ENCODE measurements at regions not wholly inside any gene's neighbourhood (a gene's known extent, or its start where the extent isn't known, plus 50 kb on each side); places are given as distances from the start of the nearest gene placed in this dataset.

DNA sequence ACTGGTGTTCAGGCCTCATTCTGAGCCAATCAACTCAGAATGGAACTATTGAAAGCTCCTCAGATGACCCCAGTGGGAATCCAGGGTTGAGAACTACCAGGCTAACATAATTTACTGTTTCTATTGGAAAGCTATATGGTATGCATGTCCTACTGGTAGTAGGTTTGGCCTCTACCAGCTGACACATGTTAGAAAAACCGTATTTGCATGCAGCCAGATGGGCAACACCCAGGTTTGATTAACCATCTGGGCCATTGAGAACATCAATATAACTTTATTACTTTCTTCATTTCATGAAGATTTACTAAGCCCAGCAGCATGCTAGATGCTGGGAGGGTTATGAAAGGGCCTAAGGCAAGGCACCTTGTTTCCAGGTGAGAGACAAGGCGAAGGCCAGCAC, 181.4 kb upstream of the PARP11 start:
- no peak for DNase-seq (ENCODE audit: low read depth in 2 of 2, low spot score in 1 of 2)

DNA sequence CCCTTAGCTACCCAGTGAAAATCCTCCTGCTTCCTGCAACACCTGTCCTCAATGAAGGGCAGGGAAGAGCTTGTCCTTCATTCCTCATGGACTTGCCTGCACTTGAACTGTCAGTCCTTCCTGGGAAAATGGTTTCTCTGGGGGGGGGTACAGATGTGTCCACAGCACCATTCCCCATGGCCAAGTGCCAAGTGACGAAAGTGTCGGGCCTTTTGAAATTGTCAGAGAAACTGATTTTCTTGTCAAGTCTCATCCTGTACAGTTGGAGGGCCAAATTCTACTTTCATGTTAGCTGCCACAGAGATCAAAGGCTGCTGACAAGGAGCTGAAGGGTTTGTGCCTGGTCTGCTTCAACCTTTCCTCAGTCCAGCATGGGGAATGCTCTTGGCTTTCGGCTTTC, 179.5 kb upstream of the PARP11 start:
- DNase-seq (ENCODE audit: low read depth in 2 of 2, low spot score in 1 of 2): no peak

DNA sequence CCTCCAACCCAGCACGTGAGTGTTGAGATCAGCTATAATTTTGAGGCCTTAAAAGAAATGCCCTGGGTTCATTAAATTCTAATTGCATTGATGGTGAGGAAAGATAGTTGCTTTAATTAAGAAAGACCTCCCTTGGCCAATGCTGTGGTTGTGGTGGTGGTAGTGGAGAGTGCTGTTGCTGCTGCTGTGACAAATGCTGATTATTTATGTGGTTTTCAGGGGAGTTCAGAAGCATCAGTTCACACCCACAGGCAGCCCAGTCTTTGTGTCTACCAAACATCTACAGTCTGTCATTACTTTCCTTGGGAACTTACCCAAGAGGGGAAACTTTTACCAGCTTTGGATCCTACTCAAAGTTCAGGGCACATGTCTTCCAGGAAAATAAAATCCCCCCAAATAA, 178.4 kb upstream of the PARP11 start:
- no peak for DNase-seq (ENCODE audit: low read depth in 2 of 2, low spot score in 1 of 2)

DNA sequence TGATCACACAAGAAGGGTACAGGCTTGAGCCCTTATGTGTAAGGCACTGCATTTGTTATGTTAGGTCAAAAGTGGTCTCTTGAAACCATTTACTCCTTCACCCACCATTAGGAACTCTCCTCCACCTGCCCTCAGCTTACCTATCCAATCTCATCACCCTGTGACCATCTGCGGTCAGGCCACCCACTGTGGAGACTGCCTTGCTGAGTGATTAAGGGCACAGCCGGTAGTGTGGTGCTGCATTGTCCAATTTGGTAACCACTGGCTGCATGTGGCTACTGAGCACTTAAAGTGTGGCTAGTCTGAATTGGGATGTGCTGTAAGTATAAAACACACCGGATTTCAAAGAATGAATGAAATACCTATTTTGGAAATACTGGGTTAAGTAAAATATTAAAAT, 177.1 kb upstream of the PARP11 start:
- no peak for DNase-seq (ENCODE audit: low read depth in 2 of 2, low spot score in 1 of 2)

DNA sequence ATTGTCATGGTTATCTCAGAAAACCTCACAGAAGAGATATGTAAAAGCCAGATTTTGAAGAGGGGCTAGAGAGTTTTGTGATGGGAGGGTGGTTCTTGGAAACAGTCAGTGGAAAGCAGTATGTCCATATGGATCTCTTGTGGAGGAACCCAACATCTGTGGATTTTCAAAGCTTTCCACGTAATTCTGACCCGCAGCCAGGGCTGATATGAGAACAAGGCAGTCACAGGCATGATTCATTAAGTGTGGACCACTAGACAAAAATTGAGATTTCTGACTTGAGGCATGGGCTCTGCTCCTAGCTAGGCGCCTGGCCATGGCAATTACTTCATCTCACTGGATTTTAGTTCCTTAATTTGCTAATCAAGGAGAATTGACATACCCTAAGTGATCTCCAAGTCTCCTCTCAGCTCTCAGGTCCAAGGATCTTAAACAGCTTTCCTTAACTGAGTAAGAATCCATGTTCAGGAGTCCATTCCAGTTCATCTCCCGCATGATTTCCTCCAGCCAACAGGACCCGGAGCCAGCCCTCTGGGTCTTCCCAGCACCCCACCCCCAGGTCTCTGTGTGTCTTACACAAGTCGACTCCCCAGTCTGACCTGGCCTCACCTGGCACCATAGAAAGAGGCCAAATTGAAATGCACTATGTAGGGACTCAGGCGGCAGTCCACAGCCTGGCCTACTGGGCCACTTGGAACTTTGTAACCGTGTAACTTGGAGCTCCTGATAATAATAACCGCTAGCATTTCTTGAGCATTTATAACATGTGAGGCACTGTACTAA, 176.3 kb upstream of the PARP11 start:
- no peak for DNase-seq (ENCODE audit: low read depth in 2 of 2, low spot score in 1 of 2)

DNA sequence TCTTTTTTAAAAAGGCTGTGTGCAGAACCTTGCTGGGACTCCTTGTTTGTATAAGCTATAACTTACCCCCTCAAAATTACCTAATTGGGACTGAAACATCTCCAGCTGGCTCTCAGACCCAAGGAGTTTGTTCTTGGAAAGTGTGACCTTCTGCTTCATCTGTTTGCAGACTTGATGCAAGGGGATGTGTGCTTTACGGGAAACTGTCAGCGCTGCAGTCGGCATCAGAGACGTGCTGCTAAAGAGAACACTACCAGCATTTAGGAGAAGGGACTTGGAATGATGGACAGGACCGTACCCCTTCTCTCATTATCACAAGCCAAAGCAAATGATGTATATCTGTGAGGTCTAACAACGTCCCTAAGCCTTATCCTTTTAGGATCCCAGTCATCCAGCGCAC, 174.2 kb upstream of the PARP11 start:
- no peak for DNase-seq (ENCODE audit: low read depth in 2 of 2, low spot score in 1 of 2)

DNA sequence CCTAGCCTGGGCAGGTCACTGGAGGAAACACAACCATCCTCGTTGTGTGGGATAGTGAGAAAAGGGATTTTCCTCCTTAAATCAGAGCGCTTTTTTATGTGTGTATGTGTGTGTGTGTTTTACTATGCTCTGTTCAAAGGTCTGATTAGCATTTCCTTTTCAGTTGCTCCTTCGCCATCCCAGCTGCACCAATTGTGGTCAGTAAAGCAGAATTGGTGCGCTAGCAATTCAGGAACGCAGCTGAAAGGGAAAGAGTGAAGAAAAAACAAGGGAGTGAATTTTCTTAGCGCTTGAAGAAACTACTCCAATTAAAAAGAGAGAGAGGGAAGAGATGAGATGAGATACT, 173.3 kb upstream of the PARP11 start:
- no peak for DNase-seq (ENCODE audit: low read depth in 2 of 2, low spot score in 1 of 2)

DNA sequence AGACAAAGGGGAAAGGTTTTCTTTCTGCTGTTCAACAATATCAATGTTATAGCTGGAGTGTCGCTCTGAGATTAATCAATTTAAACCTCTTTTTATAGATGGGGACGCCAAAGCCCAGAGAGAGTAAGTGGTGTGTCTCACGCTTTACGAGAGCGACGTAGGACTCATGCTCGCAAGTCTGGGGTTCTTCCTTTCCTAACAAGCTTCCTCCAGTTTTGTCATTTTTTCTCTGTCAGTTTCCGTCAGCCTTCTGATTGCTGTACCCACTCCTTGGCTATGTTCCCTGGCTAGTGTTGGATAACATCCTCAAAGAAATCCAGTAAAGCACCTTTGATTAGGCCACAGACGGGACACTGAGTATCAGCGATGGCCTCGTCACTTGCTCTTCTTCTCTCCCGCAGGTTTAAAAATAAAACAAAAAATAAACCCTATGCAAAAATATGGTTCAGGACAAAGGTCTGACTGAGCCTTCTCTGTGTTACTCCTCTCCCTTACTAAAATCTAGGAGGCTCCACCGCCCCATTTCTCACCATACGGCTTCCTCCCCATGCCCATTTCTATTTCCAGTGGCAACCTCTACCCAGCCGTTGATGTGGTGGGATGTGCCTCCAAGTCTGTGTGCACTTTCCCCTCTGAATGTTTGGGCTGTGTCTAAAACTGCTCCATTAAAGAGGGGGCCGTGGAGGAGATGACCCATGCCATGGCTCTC, 172.7 kb upstream of the PARP11 start:
- DNase-seq (ENCODE audit: low read depth in 2 of 2, low spot score in 1 of 2): no peak

DNA sequence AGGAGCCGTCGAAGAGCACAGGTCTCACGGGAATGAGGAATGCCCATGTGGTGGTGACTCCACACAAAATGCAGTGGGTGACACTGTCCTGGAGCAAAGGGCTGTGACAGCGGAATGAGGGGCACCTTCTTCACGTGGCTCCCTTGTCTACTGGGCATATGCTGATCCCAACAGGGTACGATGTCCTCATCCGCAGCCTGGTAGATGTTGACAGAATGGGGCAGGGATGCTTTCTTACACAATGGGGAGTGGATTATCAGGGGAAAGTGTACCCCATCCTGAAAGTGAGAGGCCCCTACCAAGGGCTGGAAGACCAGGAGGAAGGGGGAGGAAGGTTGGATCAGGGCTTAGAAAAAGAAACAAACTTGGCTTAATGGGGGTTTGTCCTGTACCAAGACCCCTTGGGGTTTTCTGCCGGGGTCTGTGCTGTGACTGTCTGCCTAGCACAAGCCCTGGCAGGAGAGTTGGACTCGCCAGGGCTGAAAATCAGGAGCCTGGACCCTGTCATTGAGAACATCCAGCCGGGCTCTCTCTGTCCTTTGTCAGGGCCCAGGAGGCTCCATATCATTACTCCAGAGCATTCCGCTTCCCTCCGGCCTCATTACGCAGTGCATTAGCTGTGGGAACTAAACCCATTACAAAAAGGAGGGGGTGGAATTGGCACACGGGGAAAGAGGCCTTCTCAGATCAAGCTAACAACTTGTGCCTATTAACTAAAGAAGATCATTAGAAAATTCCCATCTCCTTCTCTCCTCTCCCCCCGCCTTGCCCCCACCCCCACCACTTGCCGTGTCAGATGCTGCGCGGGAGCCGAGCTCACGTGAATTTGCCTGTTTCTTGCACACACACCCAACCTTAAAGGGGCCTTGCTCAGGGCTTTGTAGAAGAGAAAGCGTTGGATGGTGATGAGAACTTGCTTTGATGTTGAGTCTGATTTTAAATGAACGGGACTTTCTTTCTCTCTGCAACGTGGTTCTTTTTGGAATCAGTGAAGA, 171.8 kb upstream of the PARP11 start:
- no peak for DNase-seq (ENCODE audit: low read depth in 2 of 2, low spot score in 1 of 2)

DNA sequence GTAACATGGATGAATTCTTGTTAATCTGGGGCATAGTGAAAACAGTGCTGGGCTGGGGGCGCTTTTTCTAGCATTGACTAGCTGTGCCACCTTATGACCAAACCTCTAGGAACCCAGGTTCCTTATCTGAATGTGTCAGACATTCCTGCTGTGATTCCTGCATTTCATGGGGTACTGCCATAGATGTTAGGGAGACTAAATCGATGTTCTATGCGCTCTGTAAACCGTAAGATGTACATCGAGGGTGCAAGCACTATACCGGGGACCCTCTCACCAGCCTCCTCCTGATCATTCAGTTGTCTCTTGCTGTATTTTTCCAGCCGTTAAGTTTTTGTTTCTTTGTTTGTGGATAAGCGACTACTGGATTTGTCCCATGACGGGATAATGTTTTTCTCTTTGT, 170.9 kb upstream of the PARP11 start:
- DNase-seq (ENCODE audit: low read depth in 2 of 2, low spot score in 1 of 2): no peak

DNA sequence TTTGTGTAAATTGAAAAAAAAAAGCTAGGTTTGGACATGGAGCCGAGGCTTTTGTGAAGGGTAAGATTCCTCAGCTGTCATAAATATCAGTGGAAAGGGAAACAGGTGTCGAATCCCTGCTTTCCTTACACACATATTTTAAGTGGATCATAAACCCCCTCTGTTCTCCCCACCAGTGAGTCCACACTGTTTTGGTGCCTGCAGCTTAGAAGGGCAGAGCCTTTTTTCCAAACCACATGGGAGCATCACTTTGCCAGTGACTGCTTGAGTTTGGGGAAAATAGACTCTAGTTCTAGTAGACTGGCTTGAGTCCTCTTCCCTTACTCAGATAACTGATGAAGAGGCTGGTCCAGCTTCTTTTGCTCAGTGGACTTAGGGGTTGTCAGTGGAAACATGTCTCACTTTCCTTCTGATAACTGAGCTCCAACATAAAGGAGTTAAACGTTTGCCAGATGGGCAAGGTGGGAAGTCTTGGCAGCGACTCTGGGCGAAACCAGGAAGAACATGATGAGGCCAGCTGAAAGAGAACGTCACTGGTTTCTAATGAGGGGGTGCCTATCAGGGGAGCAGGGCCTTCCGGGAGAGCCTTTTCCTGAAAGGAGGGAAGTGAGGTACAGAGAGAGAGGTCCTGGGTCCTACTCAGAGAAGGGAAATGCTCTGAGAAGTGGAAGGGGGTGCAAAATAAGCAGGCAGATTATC, 168.1 kb upstream of the PARP11 start:
- no peak for DNase-seq (ENCODE audit: low read depth in 2 of 2, low spot score in 1 of 2)

DNA sequence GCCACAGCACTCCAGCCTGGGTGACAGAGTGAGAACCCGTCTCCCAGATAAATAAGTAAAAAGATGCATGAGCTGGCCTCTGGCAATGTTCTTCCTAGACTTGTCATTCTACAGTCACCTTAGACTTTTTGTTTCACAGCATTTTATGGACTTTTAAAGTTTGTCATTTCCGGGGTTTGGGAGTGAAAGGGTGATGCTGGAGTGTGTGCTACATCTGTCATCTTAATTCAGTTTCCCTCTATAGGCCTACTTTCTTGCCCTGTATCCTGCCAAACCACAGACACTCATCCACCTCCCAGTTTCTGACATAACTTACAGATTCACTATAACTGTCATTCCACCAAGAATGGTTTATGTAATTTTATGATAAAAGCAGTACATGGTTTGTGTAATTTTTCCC, 166.7 kb upstream of the PARP11 start:
- DNase-seq (ENCODE audit: low read depth in 2 of 2, low spot score in 1 of 2): no peak

DNA sequence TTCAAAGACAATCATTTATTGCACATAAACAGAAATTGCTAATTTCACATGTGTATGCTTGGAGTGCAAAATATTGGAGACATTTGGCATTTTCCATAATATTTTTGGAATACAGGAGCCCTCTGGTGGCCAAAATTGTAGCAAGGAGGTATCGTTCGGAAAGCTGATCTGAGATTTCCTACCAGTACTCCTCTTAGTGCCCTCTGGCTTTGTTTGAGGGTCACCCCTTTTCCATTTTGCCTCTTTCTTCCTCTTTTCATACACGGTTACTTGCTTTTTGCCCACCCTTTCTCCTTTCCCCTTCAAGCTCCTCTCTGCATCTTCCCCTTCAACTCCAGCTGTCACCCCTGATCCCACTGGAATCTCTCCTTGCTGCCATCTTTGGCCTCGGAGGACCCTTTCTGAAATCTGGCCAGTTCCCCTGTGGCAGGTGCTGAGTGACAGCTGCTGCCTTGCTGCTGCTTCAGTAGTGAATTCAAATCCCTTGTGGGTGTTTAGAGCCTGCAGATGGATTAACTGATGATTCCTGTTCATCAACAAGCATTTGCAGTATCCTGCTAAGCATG, 164.6 kb upstream of the PARP11 start:
- DNase-seq (ENCODE audit: low read depth in 2 of 2, low spot score in 1 of 2): no peak

DNA sequence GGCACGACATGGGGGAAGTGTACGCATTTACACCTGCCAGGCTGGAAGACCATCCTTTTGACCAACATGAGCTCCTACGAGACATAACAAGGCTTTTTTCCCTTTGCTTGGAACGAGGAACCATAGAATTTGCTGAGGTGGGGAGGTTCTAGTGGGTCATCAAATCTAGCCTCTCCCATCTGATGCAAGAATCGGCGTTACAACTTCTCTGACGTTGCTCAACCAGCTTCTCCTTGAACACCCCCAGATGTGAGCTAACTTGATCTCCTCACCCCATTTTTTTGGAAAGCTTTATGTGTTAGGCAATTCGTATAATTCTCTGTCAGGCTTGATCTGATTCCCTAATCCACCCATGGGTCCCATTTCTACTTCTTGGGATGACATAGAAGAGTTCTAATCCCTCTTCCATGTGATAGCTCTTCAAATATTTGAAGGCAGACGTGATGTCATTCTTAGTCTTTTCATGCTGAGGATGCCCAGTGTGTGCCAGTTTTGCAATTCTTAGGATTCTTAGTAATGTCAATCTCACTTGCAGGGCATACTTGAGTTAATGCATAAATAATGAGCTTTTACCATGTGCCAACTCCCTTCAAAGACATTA, 163.6 kb upstream of the PARP11 start:
- DNase-seq (ENCODE audit: low read depth in 2 of 2, low spot score in 1 of 2): no peak

DNA sequence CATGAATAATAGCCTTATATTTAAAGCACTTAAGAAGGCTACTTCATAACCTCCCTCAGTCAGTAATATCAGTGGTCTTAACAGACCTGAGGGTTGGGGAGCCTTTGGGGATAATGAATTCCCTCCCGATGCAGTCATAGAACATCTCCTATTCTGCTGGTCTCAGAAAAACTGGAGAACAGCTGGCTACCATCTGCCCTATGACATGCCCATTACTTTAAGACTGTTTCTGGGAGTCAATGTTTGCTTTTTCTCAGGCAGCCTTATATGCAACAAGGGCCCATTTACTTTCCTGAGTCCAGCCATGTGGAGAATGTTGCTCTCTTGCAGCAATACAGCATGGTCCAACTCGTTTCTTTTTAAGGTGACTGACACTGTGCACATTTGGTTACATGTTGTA, 161.7 kb upstream of the PARP11 start:
- DNase-seq (ENCODE audit: low read depth in 2 of 2, low spot score in 1 of 2): no peak

DNA sequence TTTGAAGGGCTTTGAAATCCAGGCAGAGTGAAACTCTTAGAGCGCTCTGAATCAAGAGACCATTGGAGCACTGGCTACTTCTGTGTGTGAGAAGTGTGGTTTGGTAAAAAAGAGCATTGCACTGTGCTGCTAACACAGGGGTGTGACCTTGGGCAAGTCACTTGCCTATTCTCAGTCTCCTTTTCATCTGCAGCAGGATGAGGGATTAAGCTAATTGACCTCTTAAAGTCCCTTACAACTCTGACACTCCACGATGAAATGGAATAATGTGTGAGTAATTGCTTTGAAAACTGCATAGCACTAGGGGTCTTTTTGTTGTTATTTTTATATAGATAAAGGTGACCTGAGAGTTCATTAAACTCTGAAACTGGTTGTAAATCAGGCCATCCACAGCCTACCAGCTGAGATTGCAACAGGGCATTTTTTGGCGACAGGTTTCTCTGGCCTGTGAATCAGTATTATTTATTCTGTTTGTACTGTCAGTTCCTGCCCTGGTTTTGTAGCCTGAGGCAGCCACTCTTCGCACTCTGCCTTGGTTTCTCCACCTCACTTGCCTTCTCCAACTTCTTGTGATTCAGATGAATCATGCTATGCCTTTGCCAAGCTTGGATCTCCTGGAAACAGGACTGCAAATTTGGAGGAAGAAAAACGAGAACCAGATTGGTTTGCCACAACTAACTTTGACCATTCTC, 159.9 kb upstream of the PARP11 start:
- no peak for DNase-seq (ENCODE audit: low read depth in 2 of 2, low spot score in 1 of 2)

DNA sequence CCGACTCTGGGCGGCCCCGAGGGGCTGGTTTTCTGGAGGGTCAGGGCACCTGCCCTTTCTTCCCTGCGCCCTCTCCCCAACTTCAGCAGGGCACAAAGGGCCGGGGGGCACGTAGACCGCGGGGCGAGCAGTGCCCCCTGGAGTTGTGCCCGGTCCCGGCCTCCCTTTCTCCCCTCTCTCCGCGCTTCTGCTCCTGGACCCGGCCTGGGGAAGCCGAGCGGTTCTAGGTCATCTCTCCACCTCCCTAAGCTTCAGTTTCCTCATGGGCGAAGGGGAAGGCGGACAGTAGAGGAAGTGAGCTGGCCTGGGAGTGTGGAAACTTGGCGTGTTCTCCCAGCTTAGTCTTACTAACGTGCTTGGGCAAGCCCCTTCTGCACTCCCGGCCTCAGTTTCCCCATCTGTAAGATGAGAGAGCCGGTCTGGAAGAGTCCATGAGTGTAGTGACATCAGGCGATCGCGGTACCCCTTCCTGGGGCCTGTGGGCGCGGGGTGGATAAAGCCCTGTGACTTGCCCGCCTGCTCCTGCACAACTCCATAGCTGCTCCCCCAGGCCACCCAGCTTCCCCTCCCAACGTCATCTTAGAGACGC, 158.6 kb upstream of the PARP11 start:
- DNase-seq (ENCODE audit: low read depth in 2 of 2, low spot score in 1 of 2): no peak

DNA sequence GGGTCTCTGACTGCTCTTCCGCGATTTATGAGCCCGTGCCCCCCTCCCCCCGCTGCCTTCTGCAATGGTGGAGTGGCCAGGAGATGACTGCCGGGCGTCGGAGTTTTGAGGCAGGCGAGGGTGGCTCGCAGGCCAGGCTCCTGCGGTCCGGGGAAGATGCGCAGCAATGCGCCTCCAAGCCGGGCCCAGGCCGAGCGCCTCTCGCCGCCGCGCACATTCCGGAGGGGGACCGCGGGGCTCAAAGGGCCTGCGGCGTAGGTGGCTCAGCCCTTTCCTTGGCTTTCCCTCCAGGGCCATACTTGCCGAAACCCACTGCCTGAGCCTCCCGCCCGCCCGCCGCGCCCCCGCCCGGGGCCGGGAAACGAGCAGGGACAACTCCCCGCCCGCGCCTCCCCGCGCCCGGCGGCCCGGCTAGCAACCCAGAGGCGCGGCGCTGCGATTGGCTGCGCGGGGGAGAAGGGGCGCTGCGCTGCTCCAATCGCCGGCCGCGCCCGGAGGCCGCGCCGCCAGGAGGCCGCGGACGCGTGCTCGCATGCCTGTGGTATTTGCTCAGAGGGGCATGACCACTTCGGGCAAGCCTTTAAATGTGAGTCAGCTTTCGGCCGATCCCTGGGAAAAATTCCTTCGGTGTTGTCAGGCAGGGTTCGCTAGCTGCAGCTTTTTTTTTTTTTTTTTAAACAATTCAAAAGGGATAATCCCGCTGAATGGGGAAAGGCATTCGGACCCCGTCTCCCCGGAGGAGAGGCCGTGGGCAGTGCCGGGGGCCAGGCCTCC, 157.9 kb upstream of the PARP11 start:
- DNase-seq (ENCODE audit: low read depth in 2 of 2, low spot score in 1 of 2): peak; percentile 38 to 40

DNA sequence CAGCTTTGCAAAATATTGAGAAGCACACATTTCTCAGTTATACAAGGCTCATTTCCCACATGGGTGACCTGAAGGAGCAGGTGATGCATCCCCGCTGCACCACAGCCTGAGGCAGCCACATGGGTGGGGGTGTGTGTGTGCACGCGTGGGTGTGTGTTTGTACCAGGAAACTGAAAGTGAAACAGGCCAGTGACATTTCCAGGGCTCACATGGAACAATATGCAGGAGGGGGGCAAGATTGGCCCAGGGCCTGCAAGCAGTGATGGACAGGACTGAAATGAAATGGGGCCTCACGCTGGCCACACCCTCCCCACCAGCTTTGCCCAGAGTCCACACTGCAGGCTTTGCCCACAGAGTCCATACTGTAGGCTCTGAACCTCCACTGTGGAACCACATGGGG, 154.2 kb upstream of the PARP11 start:
- peak; percentile 54 to 75 for DNase-seq (ENCODE audit: low read depth in 2 of 2, low spot score in 1 of 2)
